ENCODE measurements at regions not wholly inside any gene's neighbourhood (a gene's known extent, or its start where the extent isn't known, plus 50 kb on each side); places are given as distances from the start of the nearest gene placed in this dataset.
"Not testable (repeated sequence)": the region's sequence is repeated elsewhere in the genome, so short reads cannot be mapped to it uniquely, and the experiment has no call there.

- DNase-seq, result no peak
Measured at GRCh38 chr3:106957029-106957428, 420.2 kb upstream of the CCDC54 start.

DNA sequence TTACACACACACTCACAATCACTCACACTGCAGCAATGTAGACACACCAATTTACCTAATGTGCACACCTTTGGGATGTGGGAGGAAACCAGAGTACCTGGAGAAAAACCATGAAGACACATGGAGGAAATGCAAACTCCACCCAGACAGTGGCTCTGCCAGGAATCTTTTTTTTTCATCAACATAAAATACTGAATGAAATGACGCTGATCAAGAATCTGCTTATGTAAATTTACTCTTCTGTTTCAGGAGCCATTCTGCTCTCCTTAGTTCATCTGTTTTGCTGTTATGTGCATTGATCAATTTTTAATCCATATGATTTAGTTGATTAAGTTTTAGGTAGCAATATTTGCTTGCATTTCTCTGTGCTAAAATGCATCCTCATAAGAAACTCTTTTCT, 414.2 kb upstream of the CCDC54 start:
- DNase-seq, result no peak

- DNase-seq, result no peak
Measured at GRCh38 chr3:106963442-106963841, 413.8 kb upstream of the CCDC54 start.

- DNase-seq, result no peak
Measured at GRCh38 chr3:106965307-106965706, 411.9 kb upstream of the CCDC54 start.

GRCh38 chr3:106969596-106969995, 407.6 kb upstream of the CCDC54 start:
- DNase-seq, result no peak

DNA sequence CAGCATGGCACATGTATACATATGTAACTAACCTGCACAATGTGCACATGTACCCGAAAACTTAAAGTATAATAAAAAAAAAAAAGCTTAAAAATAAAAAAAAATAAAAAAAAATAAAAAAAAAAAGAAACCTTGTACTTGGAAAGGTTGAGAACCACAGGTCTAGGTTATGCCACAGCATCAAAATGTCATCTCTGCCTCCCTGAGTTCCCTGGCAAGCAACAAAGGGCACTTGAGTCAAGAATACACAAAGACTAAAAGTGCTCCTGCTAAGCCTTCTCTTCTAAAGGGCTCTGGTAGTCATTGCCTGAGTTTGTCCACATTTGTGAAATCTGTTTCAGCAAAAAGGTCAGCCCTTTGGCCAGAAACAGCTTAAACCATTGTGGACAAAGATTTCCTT, 395.8 kb upstream of the CCDC54 start:
- no peak for DNase-seq

- no peak for DNase-seq
Measured at GRCh38 chr3:106985721-106986120, 391.5 kb upstream of the CCDC54 start.

GRCh38 chr3:106998841-106999682, 378.2 kb upstream of the CCDC54 start:
- not testable (repeated sequence) for DNase-seq

- no peak for DNase-seq
Measured at GRCh38 chr3:107001635-107002034, 375.6 kb upstream of the CCDC54 start.

DNA sequence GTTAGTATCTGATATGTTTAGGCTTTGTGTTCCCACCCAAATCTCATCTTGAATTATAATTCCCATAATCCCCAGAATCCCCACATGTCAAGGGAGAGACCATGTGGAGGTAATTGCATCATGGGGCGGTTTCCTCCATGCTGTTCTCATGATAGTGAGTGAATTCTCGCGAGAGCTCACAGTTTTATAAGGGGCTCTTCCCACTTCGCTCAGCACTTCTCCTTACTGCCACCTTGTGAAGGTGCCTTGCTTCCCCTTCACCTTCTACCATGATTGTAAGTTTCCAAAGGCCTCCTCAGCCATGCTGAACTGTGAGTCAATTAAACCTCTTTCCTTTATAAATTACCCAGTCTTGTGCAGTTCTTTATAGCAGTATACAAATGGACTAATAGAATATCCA, 371.9 kb upstream of the CCDC54 start:
- not testable (repeated sequence) for DNase-seq

DNA sequence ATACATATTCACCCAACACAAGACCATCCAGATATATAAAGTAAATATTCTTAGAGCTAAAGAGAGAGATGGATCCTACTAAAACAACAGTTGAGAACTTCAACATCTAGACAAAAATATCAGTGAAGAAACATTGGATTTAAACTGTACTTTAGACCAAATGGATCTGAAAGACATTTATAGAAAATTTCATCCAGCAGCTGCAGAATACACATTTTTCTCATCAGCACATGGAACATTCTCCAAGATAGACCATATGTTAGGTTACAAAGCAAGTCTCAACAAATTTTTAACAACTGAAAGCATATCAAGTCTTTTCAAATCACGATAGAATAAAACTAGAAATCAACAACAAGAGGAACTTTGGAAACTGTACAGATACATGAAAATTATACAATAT, 369.0 kb upstream of the CCDC54 start:
- no peak for DNase-seq

GRCh38 chr3:107013641-107014040, 363.6 kb upstream of the CCDC54 start:
- no peak for DNase-seq

DNA sequence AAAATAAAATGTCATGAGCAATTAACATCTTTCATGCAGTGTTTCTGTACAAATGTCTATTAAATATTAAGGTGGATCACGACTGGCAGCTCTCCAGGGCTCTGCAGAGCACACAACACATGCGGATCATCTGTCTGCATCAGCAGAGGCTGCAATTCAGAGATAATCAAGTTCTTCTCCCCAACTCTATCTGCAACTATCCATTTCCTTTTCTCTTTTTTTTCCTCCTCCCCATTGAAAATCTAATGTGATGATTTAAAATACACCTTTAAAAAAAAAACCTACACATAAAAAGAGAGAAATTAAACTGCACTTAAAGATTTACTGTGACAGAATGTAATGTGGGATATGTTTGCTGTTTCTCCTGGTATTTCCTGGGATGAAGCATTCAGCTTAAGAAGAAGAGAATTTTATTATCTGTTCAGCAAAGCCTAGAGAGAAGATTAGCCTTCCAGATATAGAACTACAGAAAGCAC, 352.6 kb upstream of the CCDC54 start:
- DNase-seq, result no peak

- DNase-seq, result no peak
Measured at GRCh38 chr3:107025961-107026360, 351.3 kb upstream of the CCDC54 start.

DNA sequence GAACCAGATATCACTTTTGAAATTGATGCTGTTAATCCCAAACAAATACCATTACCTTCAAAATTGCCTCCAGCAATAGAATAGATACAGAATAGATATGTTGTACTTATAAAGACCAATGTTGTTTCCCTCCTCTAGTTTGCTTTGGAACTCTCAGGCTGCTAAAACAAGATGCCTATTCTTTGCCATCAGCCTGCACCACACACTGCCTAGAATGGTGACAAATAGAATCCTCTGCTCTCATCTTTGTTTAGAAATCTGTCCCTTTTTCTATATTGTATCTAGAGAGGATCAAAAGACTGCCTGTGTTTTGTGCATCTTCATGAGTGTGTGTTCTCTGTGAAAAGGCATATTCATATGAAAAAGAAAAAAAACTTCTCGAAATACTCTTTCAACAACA, 349.2 kb upstream of the CCDC54 start:
- DNase-seq, result no peak

DNA sequence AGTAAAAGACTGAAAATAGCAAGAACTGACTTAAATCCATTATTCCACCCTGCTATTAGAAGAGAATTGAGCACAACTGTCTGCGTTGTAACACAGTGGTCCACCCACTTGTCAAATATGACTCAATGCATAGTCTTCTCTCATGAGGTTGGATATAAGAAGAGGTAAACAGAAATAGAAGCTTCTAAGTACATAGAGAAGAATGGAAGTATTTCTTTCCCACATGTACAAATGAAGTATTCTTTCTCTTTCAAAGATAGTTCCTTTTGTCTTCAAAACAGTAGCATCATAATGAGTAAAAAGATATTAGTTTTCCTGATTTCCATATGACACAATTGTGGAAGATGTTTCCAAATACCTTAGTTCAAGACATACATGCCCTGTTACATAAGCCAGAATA, 348.6 kb upstream of the CCDC54 start:
- no peak for DNase-seq

GRCh38 chr3:107032111-107032510, 345.1 kb upstream of the CCDC54 start:
- no peak for DNase-seq

DNA sequence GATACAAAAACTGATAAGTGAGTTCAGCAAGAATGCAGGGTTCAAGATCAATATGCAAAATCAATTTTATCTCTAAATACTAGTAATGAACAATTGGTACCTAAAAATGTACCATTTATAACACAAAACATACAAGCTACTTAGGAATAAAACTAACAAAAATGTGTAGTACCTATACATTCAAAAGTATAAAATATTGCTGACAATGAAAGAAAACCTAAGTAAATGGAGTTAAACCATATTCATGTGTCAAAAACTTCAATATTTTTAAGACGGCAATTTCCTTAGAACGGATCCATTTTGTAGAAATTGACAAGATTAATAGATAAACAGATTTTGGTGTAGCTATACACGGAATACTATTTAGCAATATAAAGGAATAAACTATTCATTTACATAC, 343.1 kb upstream of the CCDC54 start:
- no peak for DNase-seq

GRCh38 chr3:107035176-107035575, 342.1 kb upstream of the CCDC54 start:
- DNase-seq, result no peak

- no peak for DNase-seq
Measured at GRCh38 chr3:107044677-107045076, 332.6 kb upstream of the CCDC54 start.

- no peak for DNase-seq
Measured at GRCh38 chr3:107045791-107046190, 331.4 kb upstream of the CCDC54 start.

GRCh38 chr3:107055181-107055942, 321.9 kb upstream of the CCDC54 start:
- no peak for DNase-seq

GRCh38 chr3:107061466-107061865, 315.8 kb upstream of the CCDC54 start:
- DNase-seq, result no peak

DNA sequence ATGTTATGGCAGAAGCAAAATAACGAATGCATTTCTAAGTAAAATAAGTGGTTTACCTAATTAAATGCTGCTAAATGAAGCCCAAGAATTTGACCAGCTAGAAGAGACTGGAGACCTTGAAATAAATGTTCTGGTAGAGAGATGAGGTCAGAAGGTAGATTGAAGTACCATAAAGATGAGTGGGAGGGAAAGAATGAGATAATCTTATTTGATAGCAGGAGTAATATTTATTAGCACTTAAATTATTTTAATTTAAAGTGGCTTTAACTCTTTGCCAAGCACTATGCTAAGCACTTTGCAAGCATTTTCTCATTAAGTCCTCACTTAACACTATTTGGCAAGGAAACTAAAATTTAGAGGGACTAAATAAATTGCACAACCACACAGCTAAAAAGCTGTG, 314.9 kb upstream of the CCDC54 start:
- DNase-seq, result no peak
